ENCODE measurements at regions not wholly inside any gene's neighbourhood (a gene's known extent, or its start where the extent isn't known, plus 50 kb on each side); places are given as distances from the start of the nearest gene placed in this dataset.
"Not testable (repeated sequence)": the region's sequence is repeated elsewhere in the genome, so short reads cannot be mapped to it uniquely, and the experiment has no call there.

- Mint-ChIP-seq H3K4me3 (ENCODE audit: unreplicated experiment) (no peak overlapping the region), H3K36me3 (ENCODE audit: low read depth, unreplicated experiment) (peaks cover 7% of the 10 kb centered on the region), H3K9me3 (ENCODE audit: unreplicated experiment) (peaks cover 17% of the 10 kb centered on the region), H3K27me3 (ENCODE audit: unreplicated experiment) (no peaks in the 10 kb centered on the region), H3K4me1 (ENCODE audit: unreplicated experiment) (no peaks in the 10 kb centered on the region), H3K27ac (ENCODE audit: unreplicated experiment) (no peak overlapping the region)
- DNase-seq (ENCODE audit: low spot score): no peak
- TF ChIP-seq CTCF (IDR thresholded peaks at IDR 0.05; ENCODE audit: unreplicated experiment): no peak
Observed at GRCh38 chr9:82911996-82912395, 150.9 kb downstream of the RASEF start.

- no peaks in the 10 kb centered on the region for H3K27me3 Mint-ChIP-seq (ENCODE audit: unreplicated experiment)
- H3K4me3 Mint-ChIP-seq (ENCODE audit: unreplicated experiment): no peak overlapping the region
- DNase-seq (ENCODE audit: low spot score): no peak
- no peaks in the 10 kb centered on the region for H3K4me1 Mint-ChIP-seq (ENCODE audit: unreplicated experiment)
- TF ChIP-seq CTCF (IDR thresholded peaks at IDR 0.05; ENCODE audit: unreplicated experiment): no peak
- H3K27ac Mint-ChIP-seq (ENCODE audit: unreplicated experiment): no peak overlapping the region
- peaks cover 9% of the 10 kb centered on the region for H3K36me3 Mint-ChIP-seq (ENCODE audit: low read depth, unreplicated experiment)
- peaks cover 21% of the 10 kb centered on the region for H3K9me3 Mint-ChIP-seq (ENCODE audit: unreplicated experiment)
Observed at GRCh38 chr9:82912645-82913044, 150.3 kb downstream of the RASEF start.

- not testable (repeated sequence) for H3K36me3 Mint-ChIP-seq (ENCODE audit: low read depth, unreplicated experiment); H3K27ac Mint-ChIP-seq (ENCODE audit: unreplicated experiment); H3K4me1 Mint-ChIP-seq (ENCODE audit: unreplicated experiment); DNase-seq (ENCODE audit: low spot score); H3K4me3 Mint-ChIP-seq (ENCODE audit: unreplicated experiment); H3K27me3 Mint-ChIP-seq (ENCODE audit: unreplicated experiment)
- peaks cover 21% of the 10 kb centered on the region for H3K9me3 Mint-ChIP-seq (ENCODE audit: unreplicated experiment)
Observed at GRCh38 chr9:82916238-82916637, 146.7 kb downstream of the RASEF start.

- no peak overlapping the region for H3K4me3 Mint-ChIP-seq (ENCODE audit: unreplicated experiment)
- H3K27me3 Mint-ChIP-seq (ENCODE audit: unreplicated experiment): peaks cover 2% of the 10 kb centered on the region
- H3K27ac Mint-ChIP-seq (ENCODE audit: unreplicated experiment): no peak overlapping the region
- no peak for TF ChIP-seq CTCF (IDR thresholded peaks at IDR 0.05; ENCODE audit: unreplicated experiment)
- no peaks in the 10 kb centered on the region for H3K4me1 Mint-ChIP-seq (ENCODE audit: unreplicated experiment)
- no peak for DNase-seq (ENCODE audit: low spot score)
- H3K9me3 Mint-ChIP-seq (ENCODE audit: unreplicated experiment): peaks cover 18% of the 10 kb centered on the region
- peaks cover 9% of the 10 kb centered on the region for H3K36me3 Mint-ChIP-seq (ENCODE audit: low read depth, unreplicated experiment)
Observed at GRCh38 chr9:82920154-82920553, 142.8 kb downstream of the RASEF start.

- no peak for DNase-seq (ENCODE audit: low spot score)
- Mint-ChIP-seq H3K9me3 (ENCODE audit: unreplicated experiment) (no peaks in the 10 kb centered on the region), H3K27me3 (ENCODE audit: unreplicated experiment) (peaks cover 2% of the 10 kb centered on the region)
Observed at GRCh38 chr9:82922686-82923085, 140.3 kb downstream of the RASEF start.

More at GRCh38 chr9:82922686-82923085, 140.3 kb downstream of the RASEF start:
- H3K4me3 Mint-ChIP-seq (ENCODE audit: unreplicated experiment): no peak overlapping the region
- no peaks in the 10 kb centered on the region for H3K36me3 Mint-ChIP-seq (ENCODE audit: low read depth, unreplicated experiment)
- no peak overlapping the region for H3K27ac Mint-ChIP-seq (ENCODE audit: unreplicated experiment)
- no peak for TF ChIP-seq CTCF (IDR thresholded peaks at IDR 0.05; ENCODE audit: unreplicated experiment)
- no peaks in the 10 kb centered on the region for H3K4me1 Mint-ChIP-seq (ENCODE audit: unreplicated experiment)

All from endothelial cell (in vitro differentiated cells).